ENCODE measurements at regions not wholly inside any gene's neighbourhood (a gene's known extent, or its start where the extent isn't known, plus 50 kb on each side); places are given as distances from the start of the nearest gene placed in this dataset.

- TF ChIP-seq CTCF (IDR thresholded peaks at IDR 0.05) (no peak), SREBF2 (IDR thresholded peaks at IDR 0.05) (no peak), JUNB (IDR thresholded peaks at IDR 0.05) (no peak), CHD4 (IDR thresholded peaks at IDR 0.05; ENCODE audit: borderline replicate concordance) (no peak), POLR2A (IDR thresholded peaks at IDR 0.05; ENCODE audit: low read length) (no peak), PBX3 (IDR thresholded peaks at IDR 0.05) (no peak), RAD21 (conservative IDR thresholded peaks at IDR 0.05 in 1 of 2, IDR thresholded peaks at IDR 0.05 in 1 of 2) (no peak), MAX (IDR thresholded peaks at IDR 0.05) (no peak), PHF8 (IDR thresholded peaks at IDR 0.05; ENCODE audit: borderline replicate concordance, low read depth) (no peak), ELK1 (IDR thresholded peaks at IDR 0.05; ENCODE audit: low read depth, low read length) (no peak), RCOR1 (IDR thresholded peaks at IDR 0.05; ENCODE audit: low read depth, low read length) (no peak)
Measured at GRCh38 chr12:124132530-124132929, 159.5 kb downstream of the ZNF664 start.
